Keratinocyte (primary cell): ENCODE measurements at regions not wholly inside any gene's neighbourhood (a gene's known extent, or its start where the extent isn't known, plus 50 kb on each side); places are given as distances from the start of the nearest gene placed in this dataset.

Source experiments
- DNase-seq: peaks from one replicate; pipeline ENCODE4 v3.0.0-alpha.2; 2011; ENCODE audit warnings: low read depth, missing footprints, low spot score
- FAIRE-seq: peaks from 2 replicates; lab custom pipeline; 2011; peaks lifted over from hg19 to GRCh38; lab: Jason Lieb, UNC
- H2AFZ ChIP-seq: 2 replicates; pipeline ENCODE4 v1.6.0; 2012; ENCODE audit warnings: low read length, control low read depth, inconsistent platforms; ENCODE audit not compliant: control insufficient read depth
- H3K27ac ChIP-seq: 2 replicates; pipeline ENCODE4 v1.5.1; 2011; ENCODE audit warnings: low read length; ENCODE audit not compliant: control insufficient read depth, insufficient read depth
- H3K27me3 ChIP-seq: 3 replicates; pipeline ENCODE4 v1.6.0; 2011; ENCODE audit warnings: low read length; ENCODE audit not compliant: control insufficient read depth, insufficient read depth; ENCODE audit errors: extremely low read depth
- H3K36me3 ChIP-seq, 2 experiments: 2 replicates in 1 of 2; 3 replicates in 1 of 2; pipeline ENCODE4 v1.5.1; 2011; ENCODE audit warnings: low read length in 2 of 2, mild to moderate bottlenecking in 1 of 2; ENCODE audit not compliant: control insufficient read depth in 2 of 2, insufficient read depth in 2 of 2; ENCODE audit errors: extremely low read depth in 1 of 2
- H3K4me1 ChIP-seq: 3 replicates; pipeline ENCODE4 v1.5.1; 2011; ENCODE audit warnings: low read length; ENCODE audit not compliant: control insufficient read depth, insufficient read depth; ENCODE audit errors: extremely low read depth
- H3K4me2 ChIP-seq: 3 replicates; pipeline ENCODE4 v1.6.0; 2011; ENCODE audit warnings: low read depth, low read length; ENCODE audit not compliant: control insufficient read depth, insufficient read depth; ENCODE audit errors: extremely low read depth
- H3K4me3 ChIP-seq, 3 experiments: fragments of 200-600 bp in 1 of 3; sonication (generic) in 1 of 3; 2 replicates in 2 of 3; 3 replicates in 1 of 3; pipeline ENCODE4 v1.5.1; 2011 to 2016; ENCODE audit warnings: low read length in 3 of 3, mild to moderate bottlenecking in 3 of 3, control low read depth in 2 of 3, inconsistent platforms in 1 of 3, low read depth in 1 of 3, mixed read lengths in 1 of 3, mixed run types in 1 of 3, moderate library complexity in 1 of 3; ENCODE audit not compliant: control insufficient read depth in 2 of 3, insufficient read depth in 2 of 3; ENCODE audit errors: extremely low read depth in 1 of 3
- H3K79me2 ChIP-seq: 2 replicates; pipeline ENCODE4 v1.6.0; 2012; ENCODE audit warnings: low read length; ENCODE audit not compliant: control insufficient read depth, insufficient read depth
- H3K9ac ChIP-seq: 3 replicates; pipeline ENCODE4 v1.6.0; 2011; ENCODE audit warnings: low read length; ENCODE audit not compliant: control insufficient read depth, insufficient read depth; ENCODE audit errors: extremely low read depth
- H3K9me1 ChIP-seq: 3 replicates; pipeline ENCODE4 v1.6.0; 2011; ENCODE audit warnings: low read length; ENCODE audit not compliant: control insufficient read depth, insufficient read depth; ENCODE audit errors: extremely low read depth
- H3K9me3 ChIP-seq: 2 replicates; pipeline ENCODE4 v1.5.1; 2012; ENCODE audit warnings: low read depth, low read length; ENCODE audit not compliant: control insufficient read depth
- H4K20me1 ChIP-seq: 3 replicates; pipeline ENCODE4 v1.6.0; 2011; ENCODE audit warnings: low read length; ENCODE audit not compliant: control insufficient read depth, insufficient read depth; ENCODE audit errors: extremely low read depth
- CTCF ChIP-seq, 3 experiments: IDR thresholded peaks in 1 of 3; conservative IDR thresholded peaks in 1 of 3; optimal IDR thresholded peaks in 1 of 3; 2 replicates in 2 of 3; 3 replicates in 1 of 3; pipeline versions ENCODE3 to v1.5.1; 2011; ENCODE audit warnings: low read length in 3 of 3, mild to moderate bottlenecking in 3 of 3, moderate library complexity in 2 of 3, control low read depth in 1 of 3, inconsistent platforms in 1 of 3; ENCODE audit not compliant: insufficient read depth in 2 of 3; ENCODE audit errors: extremely low read depth in 1 of 3
- EZH2 ChIP-seq: IDR thresholded peaks from one replicate; pipeline ENCODE4 v1.6.1; 2012; ENCODE audit warnings: inconsistent platforms, mild to moderate bottlenecking, low read length, moderate library complexity
- dilution Hi-C: fragments of 300-500 bp; cut with MboI; formaldehyde crosslinking; loops from one replicate; pipeline ENCODE4 v1.7.0; 2020; ENCODE audit warnings: low sequenced_read_pairs; ENCODE audit not compliant: extremely low pct_ligation_motif_present

- dilution Hi-C loops = no loop called here
- H3K4me2 ChIP-seq = no peak overlapping the region
- no peak overlapping the region for H3K9ac ChIP-seq
- peaks cover 0 to 1% of the 10 kb centered on the region in 2 experiments for H3K36me3 ChIP-seq
- H3K27me3 ChIP-seq = no peaks in the 10 kb centered on the region
- no peaks in the 10 kb centered on the region for H3K4me1 ChIP-seq
- H3K79me2 ChIP-seq = peaks cover 16% of the 10 kb centered on the region
- DNase-seq (no peak), FAIRE-seq (no peak)
- no peak overlapping the region for H3K27ac ChIP-seq
- TF ChIP-seq CTCF (optimal IDR thresholded peaks at IDR 0.05 in 1 of 3, IDR thresholded peaks at IDR 0.05 in 1 of 3, conservative IDR thresholded peaks at IDR 0.05 in 1 of 3; ENCODE audit: extremely low read depth in 1 of 3, insufficient read depth in 2 of 3, low read length in 3 of 3) = no peak
- no peaks in the 10 kb centered on the region for H3K9me1 ChIP-seq
- H2AFZ ChIP-seq = no peak overlapping the region
- no peak overlapping the region for H3K4me3 ChIP-seq
- no peaks in the 10 kb centered on the region for H3K9me3 ChIP-seq
- H4K20me1 ChIP-seq = no peaks in the 10 kb centered on the region
Observed at GRCh38 chr17:63125987-63126386, 160.0 kb downstream of the TANC2 start.

- H3K9me3 ChIP-seq = no peaks in the 10 kb centered on the region
- no peak overlapping the region for H3K27ac ChIP-seq
- H4K20me1 ChIP-seq = no peaks in the 10 kb centered on the region
- no peak overlapping the region for H3K9ac ChIP-seq
- dilution Hi-C loops = no loop called here
- no peak for TF ChIP-seq EZH2
- no peak for TF ChIP-seq CTCF (optimal IDR thresholded peaks at IDR 0.05 in 1 of 3, IDR thresholded peaks at IDR 0.05 in 1 of 3, conservative IDR thresholded peaks at IDR 0.05 in 1 of 3; ENCODE audit: extremely low read depth in 1 of 3, insufficient read depth in 2 of 3, low read length in 3 of 3)
- peaks cover 0 to 1% of the 10 kb centered on the region in 2 experiments for H3K36me3 ChIP-seq
- no peaks in the 10 kb centered on the region for H3K4me1 ChIP-seq
- H3K27me3 ChIP-seq = no peaks in the 10 kb centered on the region
- H2AFZ ChIP-seq = no peak overlapping the region
- FAIRE-seq = no peak
- no peak for DNase-seq
- peaks cover 16% of the 10 kb centered on the region for H3K79me2 ChIP-seq
- no peak overlapping the region for H3K4me3 ChIP-seq
- H3K4me2 ChIP-seq = no peak overlapping the region
- no peaks in the 10 kb centered on the region for H3K9me1 ChIP-seq
Observed at GRCh38 chr17:63126607-63127006, 160.6 kb downstream of the TANC2 start.
